Fibroblast of lung (primary cell): ENCODE measurements at regions not wholly inside any gene's neighbourhood (a gene's known extent, or its start where the extent isn't known, plus 50 kb on each side); places are given as distances from the start of the nearest gene placed in this dataset.

Experiments used
- DNase-seq, 2 donors: peaks; one replicate each; pipeline versions ENCODE4 v3.0.0 to v3.0.0-alpha.2; 2010; ENCODE audit warnings: low read depth in 2 of 2
- H2AFZ ChIP-seq: 2 replicates; pipeline ENCODE4 v1.5.1; 2012; ENCODE audit warnings: low read length, control low read depth, inconsistent platforms
- H3K27ac ChIP-seq: 2 replicates; pipeline ENCODE4 v1.5.1; 2011; ENCODE audit warnings: low read length, control low read depth; ENCODE audit not compliant: insufficient read depth
- H3K27me3 ChIP-seq: 2 replicates; pipeline ENCODE4 v1.5.1; 2011; ENCODE audit warnings: mild to moderate bottlenecking, low read length; ENCODE audit not compliant: control insufficient read depth, insufficient read depth
- H3K36me3 ChIP-seq: 2 replicates; pipeline ENCODE4 v1.5.1; 2011; ENCODE audit warnings: low read length; ENCODE audit not compliant: control insufficient read depth, insufficient read depth
- H3K4me1 ChIP-seq: 2 replicates; pipeline ENCODE4 v1.5.1; 2011; ENCODE audit warnings: low read length; ENCODE audit not compliant: control insufficient read depth, insufficient read depth; ENCODE audit errors: extremely low read depth
- H3K4me2 ChIP-seq: 2 replicates; pipeline ENCODE4 v1.5.1; 2011; ENCODE audit warnings: low read length, control low read depth; ENCODE audit not compliant: insufficient read depth; ENCODE audit errors: extremely low read depth
- H3K4me3 ChIP-seq, 4 experiments: fragments of 200-600 bp in 1 of 4; sonication (generic) in 1 of 4; replicated peaks in 1 of 4; 2 replicates each; pipeline ENCODE4 v1.5.1; 2011 to 2016; ENCODE audit warnings: low read length in 4 of 4, low read depth in 3 of 4, mild to moderate bottlenecking in 3 of 4, control low read depth in 2 of 4, inconsistent platforms in 1 of 4, mixed read lengths in 1 of 4; ENCODE audit not compliant: insufficient read depth in 1 of 4; ENCODE audit errors: control extremely low read depth in 1 of 4
- H3K79me2 ChIP-seq: 2 replicates; pipeline ENCODE4 v1.5.1; 2012; ENCODE audit warnings: mild to moderate bottlenecking, low read length, inconsistent platforms; ENCODE audit not compliant: control insufficient read depth, insufficient read depth
- H3K9ac ChIP-seq: 2 replicates; pipeline ENCODE4 v1.5.1; 2011; ENCODE audit warnings: mild to moderate bottlenecking, low read length, control low read depth; ENCODE audit not compliant: insufficient read depth
- H3K9me3 ChIP-seq: 2 replicates; pipeline ENCODE4 v1.5.1; 2012; ENCODE audit warnings: low read depth, low read length; ENCODE audit not compliant: control insufficient read depth, insufficient read depth
- H4K20me1 ChIP-seq: 2 replicates; pipeline ENCODE4 v1.5.1; 2011; ENCODE audit warnings: low read length; ENCODE audit not compliant: control insufficient read depth, insufficient read depth; ENCODE audit errors: extremely low read depth
- EZH2 ChIP-seq: IDR thresholded peaks from 2 replicates; pipeline ENCODE4 v1.5.1; 2012; ENCODE audit warnings: low read length, control low read depth, mild to moderate bottlenecking; ENCODE audit errors: missing control alignments
- TF ChIP-seq, protein P1 (sequence below), 2 donors: IDR thresholded peaks in 1 of 2; conservative IDR thresholded peaks in 1 of 2; 1 replicate in 1 of 2; 2 replicates in 1 of 2; pipeline ENCODE4 v1.5.1; 2011 to 2012; ENCODE audit warnings: low read length in 2 of 2, control low read depth in 1 of 2, inconsistent platforms in 1 of 2, low read depth in 1 of 2, mild to moderate bottlenecking in 1 of 2

DNA sequence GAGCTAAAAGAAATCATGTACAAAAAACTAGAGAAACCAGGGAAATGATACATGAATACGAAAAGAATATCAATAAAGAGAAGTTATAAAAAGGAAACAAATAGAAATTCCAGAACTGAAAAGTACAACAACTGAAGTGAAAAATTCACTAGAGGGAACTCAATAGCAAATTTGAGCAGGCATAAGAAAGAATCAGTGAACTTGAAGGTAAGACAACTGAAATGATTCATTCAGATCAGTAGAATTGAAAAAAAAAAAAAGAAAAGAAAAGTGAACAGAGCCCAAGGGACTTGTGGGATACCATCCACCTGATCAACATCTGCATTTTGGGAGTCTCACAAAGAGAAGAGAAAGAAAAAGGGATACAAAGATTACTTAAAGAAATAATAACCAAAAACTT, 78.3 kb downstream of the HHEX start:
- no peaks in the 10 kb centered on the region for H4K20me1 ChIP-seq
- H3K9me3 ChIP-seq = no peaks in the 10 kb centered on the region
- H3K27ac ChIP-seq = no peak overlapping the region
- H3K9ac ChIP-seq = no peak overlapping the region
- no peak for TF ChIP-seq EZH2
- TF ChIP-seq, protein P1, sequence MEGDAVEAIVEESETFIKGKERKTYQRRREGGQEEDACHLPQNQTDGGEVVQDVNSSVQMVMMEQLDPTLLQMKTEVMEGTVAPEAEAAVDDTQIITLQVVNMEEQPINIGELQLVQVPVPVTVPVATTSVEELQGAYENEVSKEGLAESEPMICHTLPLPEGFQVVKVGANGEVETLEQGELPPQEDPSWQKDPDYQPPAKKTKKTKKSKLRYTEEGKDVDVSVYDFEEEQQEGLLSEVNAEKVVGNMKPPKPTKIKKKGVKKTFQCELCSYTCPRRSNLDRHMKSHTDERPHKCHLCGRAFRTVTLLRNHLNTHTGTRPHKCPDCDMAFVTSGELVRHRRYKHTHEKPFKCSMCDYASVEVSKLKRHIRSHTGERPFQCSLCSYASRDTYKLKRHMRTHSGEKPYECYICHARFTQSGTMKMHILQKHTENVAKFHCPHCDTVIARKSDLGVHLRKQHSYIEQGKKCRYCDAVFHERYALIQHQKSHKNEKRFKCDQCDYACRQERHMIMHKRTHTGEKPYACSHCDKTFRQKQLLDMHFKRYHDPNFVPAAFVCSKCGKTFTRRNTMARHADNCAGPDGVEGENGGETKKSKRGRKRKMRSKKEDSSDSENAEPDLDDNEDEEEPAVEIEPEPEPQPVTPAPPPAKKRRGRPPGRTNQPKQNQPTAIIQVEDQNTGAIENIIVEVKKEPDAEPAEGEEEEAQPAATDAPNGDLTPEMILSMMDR (conservative IDR thresholded peaks at IDR 0.05 in 1 of 2, IDR thresholded peaks at IDR 0.05 in 1 of 2; ENCODE audit: low read depth in 1 of 2, low read length in 2 of 2) = no peak
- H3K79me2 ChIP-seq = no peaks in the 10 kb centered on the region
- H3K4me2 ChIP-seq = no peak overlapping the region
- no peaks in the 10 kb centered on the region for H3K4me1 ChIP-seq
- H3K4me3 ChIP-seq = no peak overlapping the region
- no peaks in the 10 kb centered on the region for H3K36me3 ChIP-seq
- H2AFZ ChIP-seq = no peak overlapping the region
- H3K27me3 ChIP-seq = no peaks in the 10 kb centered on the region
- no peak for DNase-seq

DNA sequence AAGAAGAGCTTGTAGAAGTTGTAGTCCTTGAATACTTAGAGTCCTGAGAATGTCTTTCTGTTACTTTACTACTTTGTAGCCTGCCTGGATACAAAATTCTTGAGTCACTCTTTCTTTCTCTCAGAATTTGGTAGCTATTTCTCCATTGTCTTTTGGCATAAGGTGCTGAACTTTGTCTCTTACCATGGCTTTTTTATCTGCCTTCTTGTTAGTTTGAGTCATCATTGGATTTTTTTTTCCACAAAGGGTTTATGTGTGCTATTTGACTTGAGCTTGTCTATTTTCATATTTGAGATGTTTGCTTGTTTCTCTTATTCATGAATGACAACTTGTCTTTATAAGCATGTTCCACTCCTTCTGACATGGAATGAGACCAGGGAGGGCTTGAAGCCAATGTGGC, 74.5 kb upstream of the EXOC6 start:
- H3K4me2 ChIP-seq = no peak overlapping the region
- no peaks in the 10 kb centered on the region for H4K20me1 ChIP-seq
- DNase-seq = no peak
- TF ChIP-seq, protein P1 (conservative IDR thresholded peaks at IDR 0.05 in 1 of 2, IDR thresholded peaks at IDR 0.05 in 1 of 2; ENCODE audit: low read depth in 1 of 2, low read length in 2 of 2) = no peak
- TF ChIP-seq EZH2 = no peak
- H3K4me1 ChIP-seq = no peaks in the 10 kb centered on the region
- H3K36me3 ChIP-seq = no peaks in the 10 kb centered on the region
- no peaks in the 10 kb centered on the region for H3K79me2 ChIP-seq
- H2AFZ ChIP-seq = no peak overlapping the region
- no peaks in the 10 kb centered on the region for H3K9me3 ChIP-seq
- no peak overlapping the region for H3K27ac ChIP-seq
- no peaks in the 10 kb centered on the region for H3K27me3 ChIP-seq
- no peak overlapping the region for H3K4me3 ChIP-seq
- no peak overlapping the region for H3K9ac ChIP-seq

DNA sequence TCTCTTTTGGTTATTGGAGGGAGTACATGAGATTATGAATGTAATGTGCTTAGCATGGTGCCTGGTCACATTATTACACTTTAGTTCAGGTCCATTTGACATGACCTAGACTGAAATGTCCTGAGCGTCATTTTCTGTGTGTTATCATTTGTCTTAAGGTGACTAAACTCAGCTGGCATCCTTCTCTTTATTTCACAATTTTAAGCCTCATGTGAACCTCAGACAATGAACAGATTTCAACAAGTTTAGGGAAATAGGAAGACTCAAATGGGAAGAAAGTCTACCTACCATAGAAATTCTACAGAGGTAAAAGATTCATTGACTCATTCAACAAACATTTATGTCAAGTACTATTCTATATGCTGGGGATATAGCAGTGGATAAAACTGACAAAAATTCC, 70.2 kb upstream of the EXOC6 start:
- no peak overlapping the region for H3K4me3 ChIP-seq
- H4K20me1 ChIP-seq = no peaks in the 10 kb centered on the region
- DNase-seq = peak in 1 of 2 donors; percentile 5
- H3K9ac ChIP-seq = no peak overlapping the region
- H3K9me3 ChIP-seq = no peaks in the 10 kb centered on the region
- H2AFZ ChIP-seq = no peak overlapping the region
- H3K4me2 ChIP-seq = no peak overlapping the region
- no peaks in the 10 kb centered on the region for H3K27me3 ChIP-seq
- H3K4me1 ChIP-seq = no peaks in the 10 kb centered on the region
- no peaks in the 10 kb centered on the region for H3K79me2 ChIP-seq
- TF ChIP-seq EZH2 = no peak
- TF ChIP-seq, protein P1 (conservative IDR thresholded peaks at IDR 0.05 in 1 of 2, IDR thresholded peaks at IDR 0.05 in 1 of 2; ENCODE audit: low read depth in 1 of 2, low read length in 2 of 2) = no peak
- no peaks in the 10 kb centered on the region for H3K36me3 ChIP-seq
- H3K27ac ChIP-seq = no peak overlapping the region
